GM19238 (cell line): ENCODE measurements at regions not wholly inside any gene's neighbourhood (a gene's known extent, or its start where the extent isn't known, plus 50 kb on each side); places are given as distances from the start of the nearest gene placed in this dataset.

Source experiments
- DNase-seq: peaks from one replicate; pipeline ENCODE4 v3.0.0; 2011; ENCODE audit warnings: low spot score; ENCODE audit not compliant: insufficient read length

- no peak for DNase-seq
Measured at GRCh38 chr5:136811551-136811950, 446.2 kb upstream of the TRPC7 start.

GRCh38 chr5:136811086-136811485 lies 445.7 kb upstream of the TRPC7 start:
- no peak for DNase-seq

DNA sequence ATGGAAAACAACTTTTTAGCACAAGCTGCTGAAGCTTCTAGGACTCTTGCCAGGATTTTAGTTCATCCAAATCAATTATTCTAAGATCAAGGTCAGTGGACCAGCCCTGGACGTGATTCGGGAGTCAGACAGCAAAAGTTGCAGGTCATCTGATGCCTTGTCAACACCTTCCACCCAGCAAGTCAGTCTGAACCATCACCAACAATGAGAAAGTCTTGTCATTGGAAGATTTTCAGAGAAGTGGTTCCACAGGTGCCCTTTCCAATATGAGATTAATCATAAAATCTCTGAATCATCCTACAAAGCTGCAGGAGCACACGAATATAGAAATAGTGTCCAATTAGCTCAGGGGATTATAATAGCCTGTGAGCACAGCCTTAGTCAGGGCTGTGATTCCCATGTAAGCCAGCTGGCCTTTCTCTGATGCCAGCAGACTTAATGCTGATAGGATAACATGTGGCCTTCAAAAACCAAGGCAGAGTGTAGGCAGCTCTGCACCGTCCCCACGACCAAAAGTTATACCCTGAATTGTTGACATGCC lies 445.0 kb upstream of the TRPC7 start:
- no peak for DNase-seq

GRCh38 chr5:136809382-136809781 lies 444.0 kb upstream of the TRPC7 start:
- no peak for DNase-seq

DNA sequence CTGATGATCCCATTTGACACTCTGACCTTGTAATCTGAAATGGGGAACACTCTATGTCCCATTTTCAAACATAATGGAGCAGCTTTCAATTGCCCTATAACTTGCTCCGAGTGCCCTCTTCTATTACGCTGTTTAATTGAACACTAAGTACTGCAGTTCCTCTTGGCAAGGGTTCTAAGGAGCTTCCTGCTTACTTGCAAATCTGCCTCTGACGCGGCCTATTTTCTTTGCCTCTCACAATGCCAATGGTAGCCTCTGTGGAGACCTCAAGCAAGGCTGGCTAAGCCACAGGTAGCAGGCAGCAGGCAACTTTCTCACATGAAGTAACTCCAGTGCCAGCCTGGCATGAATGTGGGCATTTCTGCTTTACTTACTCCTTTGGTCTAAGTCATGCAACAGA lies 443.4 kb upstream of the TRPC7 start:
- no peak for DNase-seq

- DNase-seq: no peak
Measured at GRCh38 chr5:136805466-136805865, 440.1 kb upstream of the TRPC7 start.

DNA sequence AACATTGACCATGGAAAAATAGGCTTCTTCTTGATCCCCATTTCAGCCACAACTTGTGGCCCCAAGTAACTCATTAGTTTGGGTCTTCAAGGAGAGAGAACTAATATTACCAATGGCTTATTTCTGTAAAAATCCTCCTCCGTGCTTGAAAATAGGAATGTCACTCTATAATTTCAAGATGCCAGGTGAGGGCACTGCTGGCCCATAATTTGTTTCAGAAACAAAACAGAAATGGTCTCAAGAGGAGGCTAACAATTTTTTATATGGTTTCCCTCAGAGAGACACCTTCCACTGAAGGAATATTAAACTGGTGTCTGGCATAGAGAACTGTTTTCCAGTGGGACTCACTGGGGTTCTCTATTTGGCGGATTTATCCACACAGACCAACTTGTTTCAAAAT lies 437.0 kb upstream of the TRPC7 start:
- DNase-seq: no peak

DNA sequence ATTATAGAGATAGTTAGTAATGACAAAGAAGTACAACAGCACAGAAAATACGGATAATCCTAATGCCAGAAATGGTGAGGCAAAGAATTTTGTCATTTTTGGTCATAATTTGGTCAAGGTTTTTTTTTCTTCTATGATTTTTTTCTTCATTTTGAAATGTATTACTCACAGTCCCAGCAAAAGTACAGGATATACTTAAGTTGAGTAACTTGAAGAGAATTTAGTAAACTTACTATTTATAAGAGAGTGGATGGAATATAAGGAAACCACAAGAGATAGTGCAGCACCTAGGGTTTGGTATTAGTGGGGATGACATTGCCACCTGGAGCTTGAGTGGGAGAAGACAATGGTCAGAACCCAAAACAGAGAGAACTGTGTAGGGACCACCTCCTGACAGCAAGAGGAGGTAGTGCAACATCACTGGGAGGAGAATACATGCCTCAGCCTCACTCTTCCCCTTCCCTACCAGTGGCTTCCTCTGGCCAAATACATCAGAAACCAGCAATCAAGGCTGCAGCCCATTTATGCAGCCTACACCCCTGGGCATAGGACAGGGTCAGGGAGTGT lies 434.5 kb upstream of the TRPC7 start:
- DNase-seq: no peak

DNA sequence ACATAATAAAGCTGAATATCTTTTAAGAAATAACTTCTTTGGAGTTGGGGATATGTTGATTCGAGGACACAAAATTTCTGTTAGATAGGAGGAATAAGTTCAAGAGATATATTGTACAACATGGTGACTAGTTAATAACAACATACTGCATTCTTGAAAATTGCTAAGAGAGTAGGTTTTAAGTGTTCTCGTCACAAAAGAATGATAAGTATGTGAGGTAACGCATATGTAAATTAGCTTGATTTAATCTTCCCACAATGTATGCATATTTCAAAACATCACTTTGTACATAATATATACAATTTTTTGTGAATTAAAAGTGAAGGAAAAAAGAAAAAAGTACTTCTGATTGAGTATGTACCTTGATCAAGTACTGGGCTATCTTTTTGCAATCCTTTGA lies 428.0 kb upstream of the TRPC7 start:
- DNase-seq: no peak

DNA sequence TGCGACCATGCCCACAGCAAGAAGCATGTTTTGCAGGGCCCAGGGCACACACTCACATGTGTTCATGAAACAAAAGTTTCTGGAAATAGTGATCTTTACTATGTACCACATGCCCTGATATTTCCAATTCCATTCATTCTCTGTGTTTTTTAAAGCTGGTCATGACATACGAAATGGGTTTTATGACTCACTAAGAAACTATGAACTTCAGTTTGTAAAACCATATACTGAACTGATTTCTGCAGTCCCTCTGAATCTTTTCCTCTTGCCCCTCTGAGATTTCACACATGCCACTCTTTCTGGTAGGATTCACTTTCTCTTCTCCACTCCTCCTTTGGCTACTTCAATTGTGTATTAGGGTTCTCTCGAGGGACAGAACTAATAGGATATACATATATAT lies 416.1 kb upstream of the TRPC7 start:
- DNase-seq: no peak

- no peak for DNase-seq
Measured at GRCh38 chr5:136780518-136780917, 415.2 kb upstream of the TRPC7 start.

DNA sequence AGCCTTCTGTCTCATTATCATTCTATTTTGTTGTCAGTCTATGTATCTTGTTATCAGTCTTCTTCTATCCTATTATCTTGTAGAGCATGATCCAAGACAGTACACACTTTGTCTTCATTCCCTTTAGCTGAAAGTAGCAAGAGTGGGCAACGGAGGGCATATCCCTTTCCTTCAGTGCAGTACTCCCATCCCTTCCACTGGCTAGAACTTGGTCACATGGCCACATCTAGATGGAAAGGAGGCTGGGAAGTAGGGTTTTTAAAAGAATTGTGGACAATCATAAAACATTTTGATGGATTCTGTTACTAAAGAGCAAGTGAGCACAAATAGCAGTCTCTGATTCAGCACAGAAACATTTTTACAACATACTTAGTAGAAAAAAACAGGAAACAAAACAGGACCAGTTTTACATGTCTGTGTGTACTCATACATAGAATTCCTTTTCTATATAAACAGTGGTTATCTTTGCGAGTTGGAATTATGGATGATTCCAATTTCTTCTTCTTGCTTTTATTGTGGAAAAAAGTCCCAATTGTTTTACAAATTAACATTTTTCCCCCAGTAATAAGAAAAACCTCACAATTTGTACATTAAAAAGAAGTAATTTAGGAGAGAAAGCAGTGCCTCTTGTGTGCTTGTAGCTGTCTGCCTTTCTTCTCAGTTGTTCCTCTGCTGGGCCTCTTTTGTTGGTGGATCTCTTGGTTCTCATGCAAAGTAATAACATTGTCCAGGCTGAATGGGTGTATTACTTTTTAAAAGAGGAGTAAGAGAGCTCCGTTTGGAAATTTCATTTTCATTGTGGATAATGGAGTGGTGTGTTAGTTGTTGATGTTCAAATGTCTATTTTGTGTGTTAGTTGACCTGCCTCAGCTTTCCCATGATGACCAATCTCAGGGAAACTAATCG lies 410.9 kb upstream of the TRPC7 start:
- DNase-seq: no peak

GRCh38 chr5:136772491-136772890 lies 407.1 kb upstream of the TRPC7 start:
- DNase-seq: no peak

DNA sequence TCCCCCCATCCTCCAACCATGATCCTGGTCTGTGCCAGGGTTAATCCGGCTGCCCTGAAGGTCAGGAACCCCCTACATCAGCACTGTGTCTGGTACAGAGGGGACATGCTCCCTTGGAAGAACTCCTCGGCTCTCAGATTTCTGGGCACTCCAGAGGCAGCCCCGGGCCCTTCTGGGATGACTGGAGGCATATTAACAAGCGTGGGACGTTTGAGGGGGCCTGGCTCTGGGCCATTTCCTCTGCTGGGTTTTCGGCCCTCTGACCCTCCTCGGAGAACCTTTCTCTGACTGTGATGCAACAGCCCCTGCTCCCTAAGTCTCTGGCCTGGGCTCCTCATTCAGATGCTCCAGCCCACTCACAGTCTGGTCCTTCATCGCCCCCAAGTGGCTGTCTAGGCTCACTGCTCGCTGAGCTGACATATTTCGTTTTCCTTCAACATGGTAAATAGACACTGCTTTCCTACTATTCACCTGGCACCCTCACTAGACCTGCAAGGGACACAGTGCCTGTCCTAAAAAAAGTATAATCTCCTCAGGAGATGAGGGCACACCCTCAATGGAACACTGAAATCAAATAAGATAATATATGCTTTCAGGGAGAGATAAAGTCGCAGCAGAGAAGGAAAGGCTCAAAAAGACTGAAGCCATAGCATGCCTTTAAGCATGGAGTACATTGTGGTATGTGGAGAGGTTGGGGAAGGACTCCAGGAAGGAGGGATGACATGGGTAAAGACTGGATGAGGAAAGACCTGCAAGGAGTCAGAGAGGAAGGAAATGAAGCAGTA lies 404.7 kb upstream of the TRPC7 start:
- peak; percentile 40 for DNase-seq

- no peak for DNase-seq
Measured at GRCh38 chr5:136769093-136769492, 403.7 kb upstream of the TRPC7 start.

- DNase-seq: no peak
Measured at GRCh38 chr5:136768457-136768856, 403.1 kb upstream of the TRPC7 start.

DNA sequence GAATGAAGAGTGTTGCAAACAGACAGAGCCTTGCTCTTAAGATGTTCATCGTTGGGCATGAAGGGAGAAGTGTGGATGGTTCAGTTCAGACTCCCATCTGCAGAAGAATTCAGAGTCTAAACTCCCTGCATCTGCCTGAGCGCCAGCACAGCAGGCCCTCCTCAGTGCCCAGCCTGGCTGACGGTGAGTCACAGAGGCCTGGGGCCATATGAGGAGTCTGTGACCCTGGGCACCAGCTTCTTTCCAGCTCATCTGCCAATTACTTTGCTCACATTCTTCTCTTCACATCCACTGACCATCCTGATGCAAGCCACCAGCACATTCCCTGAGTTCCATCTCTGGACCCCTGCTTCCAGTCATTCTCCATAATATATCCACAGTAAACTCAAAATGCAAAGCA lies 401.1 kb upstream of the TRPC7 start:
- DNase-seq: no peak

DNA sequence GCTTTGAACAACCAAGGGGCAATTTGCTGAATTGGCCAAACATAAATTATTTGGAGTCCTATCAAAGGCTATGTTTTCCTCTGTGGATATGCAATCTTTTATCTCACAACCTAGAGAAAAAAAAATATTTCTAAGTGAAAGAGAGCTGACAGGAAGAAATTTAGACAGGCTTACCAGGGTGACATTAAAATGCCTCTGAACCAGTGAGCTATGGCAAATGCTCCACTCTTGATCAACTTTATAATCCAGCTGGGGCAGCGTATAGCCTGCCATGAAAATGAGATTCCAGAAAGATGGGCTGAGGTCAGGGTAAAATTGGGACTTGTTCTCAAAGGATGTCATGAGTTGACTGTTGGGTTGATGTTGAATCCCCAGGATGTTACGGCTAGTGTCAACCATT lies 399.3 kb upstream of the TRPC7 start:
- no peak for DNase-seq

DNA sequence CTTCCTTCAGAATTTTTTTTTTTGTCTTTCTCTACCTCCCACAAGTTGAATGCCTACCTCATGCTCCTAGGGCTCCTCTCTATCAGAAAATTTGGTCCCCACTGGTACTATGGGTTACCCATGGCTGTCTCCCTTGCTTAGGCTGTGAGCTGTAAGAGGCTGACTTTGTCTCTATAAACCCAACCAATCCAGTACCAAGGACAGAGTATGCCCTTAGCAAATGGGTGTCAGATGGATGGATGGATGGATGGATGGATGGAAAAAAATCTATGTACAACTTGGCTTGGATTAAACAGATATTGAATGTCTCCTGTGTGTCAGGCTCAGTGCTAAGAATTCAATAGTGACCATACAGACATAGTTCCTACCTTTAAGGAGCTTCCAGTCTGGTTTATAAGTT lies 398.2 kb upstream of the TRPC7 start:
- DNase-seq: no peak

DNA sequence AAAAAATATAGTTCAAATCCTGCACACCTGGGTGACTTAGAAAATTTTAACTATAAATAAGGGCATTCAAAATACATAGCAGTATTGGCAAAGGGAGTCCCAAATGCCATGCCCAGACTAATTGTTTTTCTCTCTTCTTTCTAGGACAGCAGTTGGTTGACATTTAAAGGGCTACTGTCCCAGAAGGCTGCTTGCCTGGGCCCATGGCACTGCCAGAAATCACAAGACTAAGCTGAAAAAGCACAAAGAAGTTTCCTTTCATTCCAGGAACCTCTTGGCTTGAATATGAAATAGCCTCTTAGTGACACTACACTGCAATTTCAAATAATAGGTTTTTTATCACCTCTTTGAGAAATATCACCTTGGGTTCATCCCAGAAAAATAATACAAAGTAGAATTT lies 388.9 kb upstream of the TRPC7 start:
- no peak for DNase-seq

GRCh38 chr5:136750224-136750862 lies 385.0 kb upstream of the TRPC7 start:
- DNase-seq: no peak

- no peak for DNase-seq
Measured at GRCh38 chr5:136749016-136749415, 383.7 kb upstream of the TRPC7 start.
